Right lobe of liver (tissue), 6 donors: ENCODE measurements at regions not wholly inside any gene's neighbourhood (a gene's known extent, or its start where the extent isn't known, plus 50 kb on each side); places are given as distances from the start of the nearest gene placed in this dataset.

Source experiments
- ATAC-seq, 4 donors: fragments of 200-7000 bp; cut with Tn5 transposase; one replicate each; pipeline ENCODE4 v1.9.1; 2020; ENCODE audit warnings: mild to moderate bottlenecking in 4 of 4, moderate library complexity in 4 of 4
- DNase-seq, 3 donors: peaks; one replicate each; pipeline ENCODE4 v3.0.0-alpha.2; 2020
- H3K27ac ChIP-seq, 3 donors: fragments of 200-600 bp; one replicate each; pipeline ENCODE4 v1.8.0; 2022
- H3K27me3 ChIP-seq, 2 donors: fragments of 200-600 bp; one replicate each; pipeline ENCODE4 v1.8.0; 2022
- H3K36me3 ChIP-seq, 4 donors: fragments of 200-600 bp; sonication (generic) in 1 of 4; one replicate each; pipeline versions ENCODE4 v1.5.1 to v1.8.0; 2017 to 2022; ENCODE audit warnings: control low read depth in 1 of 4
- H3K4me1 ChIP-seq, 4 donors: fragments of 200-600 bp; sonication (generic) in 1 of 4; one replicate each; pipeline versions ENCODE4 v1.5.1 to v1.8.0; 2017 to 2022; ENCODE audit warnings: control low read depth in 1 of 4
- H3K4me3 ChIP-seq, 3 donors: fragments of 200-600 bp; one replicate each; pipeline ENCODE4 v1.8.0; 2022
- H3K9me3 ChIP-seq, 4 donors: fragments of 200-600 bp; sonication (generic) in 1 of 4; one replicate each; pipeline versions ENCODE4 v1.5.1 to v1.8.0; 2017 to 2022; ENCODE audit warnings: control low read depth in 1 of 4
- POLR2A ChIP-seq: fragments of 450-650 bp; IDR thresholded peaks from one replicate; pipeline ENCODE4 v1.6.1; 2017; ENCODE audit warnings: antibody characterized with exemption, mild to moderate bottlenecking
- WGBS: methylation state at CpG from one replicate; pipeline ENCODE4 v1.1.6; 2018; ENCODE audit warnings: low coverage, low lambda C conversion rate; ENCODE audit not compliant: insufficient coverage; ENCODE audit errors: missing lambda C conversion rate; 5-methylcytosine and 5-hydroxymethylcytosine counted together
- intact Hi-C, 2 donors: fragments of 100-400 bp; cut with DNase I; formaldehyde crosslinking; loops; one replicate each; pipeline versions ENCODE4 v1.11.2 to v1.14.1; 2022
- TF ChIP-seq, protein P1 (sequence below), 4 donors: fragments of 200-600 bp in 3 of 4; fragments of 450-650 bp in 1 of 4; IDR thresholded peaks; one replicate each; pipeline versions ENCODE4 v1.5.1 to v1.8.0; 2016 to 2022; ENCODE audit warnings: antibody characterized with exemption in 4 of 4, mild to moderate bottlenecking in 2 of 4
- donor health status: DM: no; HTN: yes; CAD: no.
- donor health status: DM: no; HTN: no; CAD: no.
- donor health status: DM: no; HTN: no; CAD: no.
- donor health status: DM: no; HTN: yes; CAD: no.
- donor health status: DM: no; HTN: yes; CAD: no.

GRCh38 chr3:59270209-59270608 lies 220.4 kb upstream of the CFAP20DC start:
- H3K4me1 ChIP-seq, result no peaks in the 10 kb centered on the region
- no peaks in the 10 kb centered on the region for H3K9me3 ChIP-seq
- WGBS, result 67% methylated on average over 2 of the region's 2 CpGs
- ATAC-seq (peak in 1 of 4 donors; percentile 44), DNase-seq (no peak)
- intact Hi-C loops, result no loop called here
- no peaks in the 10 kb centered on the region for H3K27me3 ChIP-seq
- H3K27ac ChIP-seq, result no peak overlapping the region
- no peaks in the 10 kb centered on the region for H3K36me3 ChIP-seq
- TF ChIP-seq POLR2A, result no peak
- TF ChIP-seq, protein P1, sequence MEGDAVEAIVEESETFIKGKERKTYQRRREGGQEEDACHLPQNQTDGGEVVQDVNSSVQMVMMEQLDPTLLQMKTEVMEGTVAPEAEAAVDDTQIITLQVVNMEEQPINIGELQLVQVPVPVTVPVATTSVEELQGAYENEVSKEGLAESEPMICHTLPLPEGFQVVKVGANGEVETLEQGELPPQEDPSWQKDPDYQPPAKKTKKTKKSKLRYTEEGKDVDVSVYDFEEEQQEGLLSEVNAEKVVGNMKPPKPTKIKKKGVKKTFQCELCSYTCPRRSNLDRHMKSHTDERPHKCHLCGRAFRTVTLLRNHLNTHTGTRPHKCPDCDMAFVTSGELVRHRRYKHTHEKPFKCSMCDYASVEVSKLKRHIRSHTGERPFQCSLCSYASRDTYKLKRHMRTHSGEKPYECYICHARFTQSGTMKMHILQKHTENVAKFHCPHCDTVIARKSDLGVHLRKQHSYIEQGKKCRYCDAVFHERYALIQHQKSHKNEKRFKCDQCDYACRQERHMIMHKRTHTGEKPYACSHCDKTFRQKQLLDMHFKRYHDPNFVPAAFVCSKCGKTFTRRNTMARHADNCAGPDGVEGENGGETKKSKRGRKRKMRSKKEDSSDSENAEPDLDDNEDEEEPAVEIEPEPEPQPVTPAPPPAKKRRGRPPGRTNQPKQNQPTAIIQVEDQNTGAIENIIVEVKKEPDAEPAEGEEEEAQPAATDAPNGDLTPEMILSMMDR (IDR thresholded peaks at IDR 0.05), result no peak
- H3K4me3 ChIP-seq, result no peak overlapping the region

GRCh38 chr3:59268170-59268569 lies 218.3 kb upstream of the CFAP20DC start:
- Histone ChIP-seq H3K27ac (no peak overlapping the region), H3K4me1 (no peaks in the 10 kb centered on the region), H3K4me3 (no peak overlapping the region), H3K27me3 (no peaks in the 10 kb centered on the region), H3K9me3 (no peaks in the 10 kb centered on the region), H3K36me3 (no peaks in the 10 kb centered on the region)
- DNase-seq (no peak), ATAC-seq (no peak)
- intact Hi-C loops, result no loop called here
- WGBS, result 92% methylated on average over 1 of the region's 1 CpG
- TF ChIP-seq POLR2A, result no peak
- TF ChIP-seq, protein P1 (IDR thresholded peaks at IDR 0.05), result no peak

GRCh38 chr3:59267021-59267420 lies 217.2 kb upstream of the CFAP20DC start:
- WGBS, result 83% methylated on average over 2 of the region's 2 CpGs
- no peak for ATAC-seq
- Histone ChIP-seq H3K36me3 (no peaks in the 10 kb centered on the region), H3K27me3 (no peaks in the 10 kb centered on the region), H3K4me1 (no peaks in the 10 kb centered on the region), H3K9me3 (no peaks in the 10 kb centered on the region), H3K4me3 (no peak overlapping the region), H3K27ac (no peak overlapping the region)
- DNase-seq, result no peak
- TF ChIP-seq, protein P1 (IDR thresholded peaks at IDR 0.05), result no peak
- TF ChIP-seq POLR2A, result no peak
- intact Hi-C loops, result no loop called here

DNA sequence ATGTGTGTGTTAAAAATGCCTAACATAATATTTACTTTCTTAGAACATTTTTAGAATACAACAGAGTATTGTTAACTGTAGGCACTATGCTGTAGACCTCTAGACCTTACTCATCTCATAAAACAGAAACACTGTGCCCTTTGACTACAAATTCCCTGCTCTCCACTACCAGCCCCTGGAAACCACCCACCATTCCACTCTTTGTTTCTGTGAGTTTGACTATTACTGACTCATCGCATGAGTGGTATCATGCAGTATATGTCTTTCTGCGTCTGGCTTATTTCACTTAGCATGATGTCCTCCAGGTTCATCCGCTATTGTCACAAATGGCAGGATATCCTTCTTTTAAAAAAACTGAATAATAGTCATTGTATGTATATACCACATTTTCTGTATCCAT lies 216.7 kb upstream of the CFAP20DC start:
- intact Hi-C loops, result no loop called here
- Histone ChIP-seq H3K4me3 (no peak overlapping the region), H3K27me3 (no peaks in the 10 kb centered on the region), H3K9me3 (no peaks in the 10 kb centered on the region), H3K4me1 (no peaks in the 10 kb centered on the region), H3K27ac (no peak overlapping the region), H3K36me3 (no peaks in the 10 kb centered on the region)
- no peak for ATAC-seq
- no peak for DNase-seq
- WGBS, result 82% methylated on average over 3 of the region's 3 CpGs
- TF ChIP-seq POLR2A, result no peak
- TF ChIP-seq, protein P1 (IDR thresholded peaks at IDR 0.05), result no peak

DNA sequence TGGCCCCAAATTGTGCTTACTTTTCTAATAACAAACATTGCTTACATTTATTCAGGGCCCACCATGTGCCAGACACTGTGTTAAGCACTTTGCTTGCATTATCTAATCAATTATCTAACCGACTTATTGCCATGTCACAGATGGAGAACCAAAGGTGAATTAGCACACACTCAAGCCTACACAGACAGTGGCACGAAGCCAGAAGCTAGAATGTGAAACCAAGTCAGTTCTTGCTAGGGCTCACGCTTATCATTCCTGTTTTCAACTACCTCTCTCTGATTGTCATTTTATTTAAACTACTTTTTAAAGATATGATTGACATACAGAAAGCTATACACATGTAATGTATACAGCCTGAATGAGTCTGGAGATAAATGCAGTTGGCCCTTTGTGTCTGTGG lies 215.7 kb upstream of the CFAP20DC start:
- no peak for DNase-seq
- Histone ChIP-seq H3K4me1 (no peaks in the 10 kb centered on the region), H3K27me3 (no peaks in the 10 kb centered on the region), H3K4me3 (no peak overlapping the region), H3K27ac (no peak overlapping the region), H3K9me3 (no peaks in the 10 kb centered on the region), H3K36me3 (no peaks in the 10 kb centered on the region)
- intact Hi-C loops, result no loop called here
- ATAC-seq, result no peak
- 54% methylated on average over 3 of the region's 3 CpGs for WGBS
- TF ChIP-seq, protein P1 (IDR thresholded peaks at IDR 0.05), result no peak
